DOHH2 (cell line): ENCODE measurements at regions not wholly inside any gene's neighbourhood (a gene's known extent, or its start where the extent isn't known, plus 50 kb on each side); places are given as distances from the start of the nearest gene placed in this dataset.

Experiments
- CTCF ChIP-seq: fragments of 200-600 bp; sonication (generic); IDR thresholded peaks from one replicate; pipeline ENCODE4 v1.5.1; 2014; ENCODE audit warnings: antibody characterized with exemption, mild to moderate bottlenecking, low read depth, low read length; ENCODE audit not compliant: poor library complexity, severe bottlenecking
- EZH2phosphoT487 ChIP-seq: fragments of 200-600 bp; sonication (generic); IDR thresholded peaks from 2 replicates; pipeline ENCODE4 v1.6.1; 2017; ENCODE audit warnings: borderline replicate concordance, mild to moderate bottlenecking, antibody characterized with exemption, low read length, moderate library complexity, mixed read lengths

DNA sequence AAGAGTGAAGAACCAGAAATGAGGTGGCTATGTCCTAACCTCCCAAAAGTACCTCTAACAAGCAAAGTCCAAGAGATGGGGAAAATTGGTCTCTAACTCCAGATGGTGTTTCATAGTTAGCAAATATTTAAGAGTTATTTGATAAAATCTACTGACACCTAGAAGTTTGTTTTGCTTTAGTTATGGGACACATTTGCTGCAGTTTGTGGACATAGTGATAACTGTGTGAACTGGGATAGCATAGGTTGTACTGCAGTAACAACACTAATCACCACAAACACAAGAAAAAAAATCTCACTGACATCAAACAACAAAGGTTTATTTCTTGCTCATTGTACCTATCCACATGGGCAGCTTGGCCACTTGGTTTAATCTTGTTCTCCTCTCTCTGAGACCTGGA lies 965.0 kb upstream of the SPRY2 start:
- no peak for TF ChIP-seq EZH2phosphoT487
- TF ChIP-seq CTCF, result no peak
